PFSK-1 (cell line): ENCODE measurements at regions not wholly inside any gene's neighbourhood (a gene's known extent, or its start where the extent isn't known, plus 50 kb on each side); places are given as distances from the start of the nearest gene placed in this dataset.

ENCODE experiments used
- POLR2AphosphoS5 ChIP-seq: IDR thresholded peaks from 2 replicates; pipeline ENCODE4 v1.6.1; 2012; ENCODE audit warnings: low read depth, mild to moderate bottlenecking, control low read depth, low read length, moderate library complexity
- TAF1 ChIP-seq: IDR thresholded peaks from 2 replicates; pipeline ENCODE4 v1.6.1; 2012; ENCODE audit warnings: low read length, control low read depth, borderline replicate concordance; ENCODE audit not compliant: insufficient read depth

- no peak for TF ChIP-seq POLR2AphosphoS5
- no peak for TF ChIP-seq TAF1
Measured at GRCh38 chr16:80454802-80455201, 86.0 kb upstream of the DYNLRB2 start.
